ENCODE measurements at regions not wholly inside any gene's neighbourhood (a gene's known extent, or its start where the extent isn't known, plus 50 kb on each side); places are given as distances from the start of the nearest gene placed in this dataset.

GRCh38 chr5:174414315-174414710 lies 310.1 kb upstream of the MSX2 start:
- DNase-seq, result no peak

DNA sequence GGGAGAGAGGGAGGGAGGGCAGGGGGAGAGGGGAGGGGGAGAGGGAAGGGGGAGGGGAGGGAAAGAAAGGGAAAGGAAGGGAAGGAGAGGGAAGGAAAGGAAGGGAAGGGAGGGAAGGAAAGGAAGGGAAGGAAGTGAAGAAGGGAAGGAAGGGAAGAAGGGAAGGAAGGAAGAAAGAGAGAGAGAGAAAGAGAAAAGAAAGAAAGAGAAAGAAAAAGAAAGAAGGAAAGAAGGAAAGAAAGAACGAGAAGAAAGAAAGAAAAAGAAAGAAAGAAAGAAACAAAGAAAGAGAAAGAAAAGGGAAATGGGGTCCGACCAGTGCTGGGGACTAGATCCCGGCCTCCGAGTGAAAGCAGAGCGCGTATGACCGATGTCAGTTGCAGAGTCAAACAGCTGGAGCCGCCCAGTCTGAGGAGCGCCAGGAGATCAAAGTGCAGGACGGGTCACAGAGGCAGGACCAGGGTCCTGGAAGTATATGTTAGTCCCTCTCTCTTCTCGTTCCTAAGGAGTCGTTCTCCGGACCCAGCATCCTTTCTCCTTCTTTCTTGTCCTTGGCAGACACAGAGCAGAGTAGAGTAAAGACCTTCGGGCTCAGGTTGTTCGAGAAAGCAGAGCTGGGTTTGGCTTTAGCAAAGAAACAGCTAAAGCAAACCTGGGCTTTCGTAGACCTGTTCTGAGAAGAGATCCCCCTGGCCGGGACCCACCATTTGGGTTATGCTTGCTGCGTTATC lies 305.4 kb upstream of the MSX2 start:
- no peak for DNase-seq

GRCh38 chr5:174419540-174420132 lies 304.7 kb upstream of the MSX2 start:
- peak; percentile 26 for DNase-seq

DNA sequence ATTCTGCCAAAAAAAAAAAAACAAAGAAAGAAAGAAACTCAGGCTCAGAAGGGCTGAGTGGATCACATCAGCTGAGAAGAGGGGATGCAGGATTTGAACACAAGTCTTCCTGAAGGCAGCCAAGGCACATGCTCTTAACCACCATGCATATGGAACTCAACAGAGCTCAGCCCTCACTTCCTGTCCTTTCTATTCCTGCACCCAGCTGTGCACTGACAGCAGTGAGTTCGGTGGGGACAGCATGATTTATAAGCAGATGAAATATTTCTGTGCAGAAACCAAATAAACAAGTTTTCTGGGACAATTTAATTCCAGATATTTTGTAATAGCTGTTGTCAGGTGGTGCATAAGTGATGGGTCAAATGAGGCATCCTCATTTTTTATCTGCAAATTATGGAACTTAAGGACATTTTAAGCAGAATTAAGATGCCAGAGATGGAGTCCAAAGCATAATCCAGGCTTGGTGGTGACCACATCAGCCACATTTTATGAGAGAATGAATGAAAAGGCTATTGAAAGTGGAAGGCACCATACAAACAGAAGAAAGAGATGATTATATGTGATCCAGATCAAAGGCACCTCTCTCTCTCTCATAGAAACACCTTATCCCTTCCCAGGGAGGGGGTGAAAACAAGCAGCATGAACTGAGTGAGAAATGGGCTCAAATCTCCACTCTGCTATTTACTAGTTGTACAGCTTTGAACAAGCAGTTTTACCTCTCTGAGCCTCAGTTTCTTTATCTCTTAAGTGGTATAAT lies 303.6 kb upstream of the MSX2 start:
- DNase-seq, result no peak

- no peak for DNase-seq
These were observed 303.0 kb upstream of the MSX2 start for GRCh38 chr5:174421408-174421805.

DNA sequence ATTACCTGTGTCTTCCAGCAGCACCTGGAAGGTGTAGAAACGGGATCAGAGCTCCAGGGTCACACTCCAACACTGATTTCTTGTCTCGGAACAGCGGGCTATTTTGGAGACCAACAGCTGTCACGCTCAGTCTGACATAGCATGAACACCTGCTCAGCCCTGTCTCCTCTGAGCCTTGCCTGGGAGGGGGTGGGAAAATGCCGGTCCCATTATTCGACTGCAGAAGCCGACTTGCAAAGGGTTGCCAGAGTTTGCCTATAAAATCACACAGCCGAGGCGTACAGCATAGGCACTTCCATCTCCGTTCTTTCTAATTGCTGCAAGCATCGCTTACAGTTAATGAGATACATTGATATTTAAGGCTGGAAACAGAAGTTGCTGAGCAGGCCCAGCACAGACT lies 300.8 kb upstream of the MSX2 start:
- no peak for DNase-seq

GRCh38 chr5:174424219-174425053 lies 299.9 kb upstream of the MSX2 start:
- DNase-seq, result no peak

DNA sequence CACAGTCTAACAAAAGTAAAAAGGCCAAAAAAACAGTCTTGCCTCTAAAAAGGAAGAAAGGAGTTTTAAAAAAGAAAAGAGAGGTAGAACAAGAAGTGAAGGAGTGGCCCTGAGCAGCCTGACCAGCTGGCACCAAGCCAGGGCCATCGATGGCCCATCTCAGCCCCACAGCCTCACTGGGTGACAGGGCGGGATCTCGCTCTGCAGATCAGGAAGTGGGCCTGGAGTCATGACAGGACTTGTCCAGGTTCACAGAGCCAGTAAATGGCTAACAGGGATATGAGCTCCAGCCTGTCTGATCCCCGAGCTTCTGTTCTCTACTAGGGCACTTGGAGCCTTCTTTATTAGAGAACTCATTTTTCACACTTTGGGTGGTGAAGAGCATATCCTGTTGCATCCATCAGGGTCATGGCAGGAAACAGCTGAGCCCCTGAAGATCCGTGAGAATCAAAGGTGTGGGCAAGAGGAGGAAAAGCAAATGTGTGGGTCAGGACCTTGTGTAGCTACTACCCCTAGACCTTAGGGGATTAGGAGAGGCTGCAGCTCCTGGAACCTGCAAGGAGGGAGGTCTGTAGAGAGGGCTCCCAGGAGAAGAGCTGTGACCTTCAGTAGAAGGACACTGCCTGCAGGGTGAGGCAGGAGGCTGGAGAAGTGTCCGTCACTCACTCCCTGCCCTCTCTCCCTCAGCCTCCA lies 299.0 kb upstream of the MSX2 start:
- DNase-seq, result no peak

DNA sequence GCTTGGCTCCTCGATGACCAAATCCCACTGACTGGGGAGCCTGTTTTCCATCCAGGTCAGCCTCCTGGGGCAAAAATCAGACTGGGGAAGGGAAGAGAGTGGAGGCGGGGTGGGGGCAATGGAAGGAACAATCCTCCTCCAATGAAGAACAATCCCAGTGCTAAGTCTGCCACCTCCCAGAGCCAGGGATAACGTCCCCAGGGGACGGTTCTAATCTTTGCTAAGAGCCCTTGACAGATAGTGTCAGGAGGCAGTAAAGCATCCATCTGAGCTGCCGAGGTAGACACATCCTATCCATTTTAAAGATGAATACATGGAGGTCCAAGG lies 298.5 kb upstream of the MSX2 start:
- no peak for DNase-seq

DNA sequence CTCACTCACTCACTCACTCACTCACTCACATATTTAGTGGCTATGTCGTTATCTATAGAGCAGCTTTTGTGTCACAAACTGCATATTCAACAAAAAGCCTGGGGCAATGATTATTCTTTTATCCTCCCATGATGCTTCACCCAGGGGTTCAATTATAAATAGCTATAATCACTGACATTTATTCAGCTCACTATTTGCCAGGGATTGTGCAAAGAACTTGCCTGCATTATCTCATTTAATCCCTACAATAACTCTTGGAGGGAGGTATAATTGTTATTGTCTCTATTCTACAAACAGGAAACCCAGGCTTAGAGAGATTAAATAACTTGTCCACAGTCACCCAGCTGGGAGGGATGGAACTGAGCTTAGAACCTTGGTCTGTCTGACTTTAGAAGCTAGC lies 298.0 kb upstream of the MSX2 start:
- no peak for DNase-seq

DNA sequence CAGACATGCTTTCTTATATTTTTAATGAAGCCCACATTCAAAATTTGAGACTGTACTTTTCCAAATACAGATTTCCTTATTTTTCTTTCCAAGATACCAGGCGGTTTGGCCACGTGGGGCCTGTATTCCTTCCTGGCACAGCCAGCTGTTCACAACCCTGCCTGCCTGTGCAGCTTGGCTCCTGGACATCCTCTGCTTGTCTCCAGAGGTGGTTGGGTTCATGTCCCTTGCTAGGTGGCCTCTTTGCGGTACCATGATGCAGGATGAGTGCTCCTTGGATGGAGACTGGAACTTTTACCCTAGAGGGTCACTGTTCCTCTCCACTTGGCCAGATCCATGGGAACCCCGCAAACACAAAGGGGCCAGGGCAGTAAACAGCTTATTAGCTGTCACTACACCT lies 297.5 kb upstream of the MSX2 start:
- no peak for DNase-seq

GRCh38 chr5:174427304-174427703 lies 297.1 kb upstream of the MSX2 start:
- DNase-seq, result no peak

GRCh38 chr5:174428895-174429294 lies 295.5 kb upstream of the MSX2 start:
- no peak for DNase-seq

GRCh38 chr5:174430940-174431339 lies 293.4 kb upstream of the MSX2 start:
- no peak for DNase-seq

DNA sequence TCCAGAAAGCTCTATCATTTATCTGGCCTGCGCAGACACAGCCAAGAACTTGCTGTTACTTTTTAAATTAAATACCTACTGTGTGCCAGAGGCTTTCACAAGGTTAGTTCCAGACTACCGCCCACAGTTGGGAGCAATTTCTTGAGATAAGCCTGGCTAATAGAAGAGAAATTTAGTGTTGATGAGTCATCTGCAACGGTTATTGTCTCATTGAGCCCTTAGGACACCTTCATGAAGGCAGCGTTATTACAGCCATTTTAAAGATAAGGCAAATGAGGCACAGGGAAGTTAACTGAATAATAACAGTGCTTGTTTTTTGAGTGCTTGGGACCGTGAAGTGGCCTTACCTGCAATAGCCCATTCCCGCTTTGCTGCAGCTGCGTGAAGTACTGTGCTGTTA lies 292.9 kb upstream of the MSX2 start:
- no peak for DNase-seq

- no peak for DNase-seq
These were observed 291.3 kb upstream of the MSX2 start for GRCh38 chr5:174433098-174433497.

GRCh38 chr5:174436750-174437149 lies 287.6 kb upstream of the MSX2 start:
- DNase-seq, result no peak

GRCh38 chr5:174444479-174445188 lies 279.7 kb upstream of the MSX2 start:
- no peak for DNase-seq

DNA sequence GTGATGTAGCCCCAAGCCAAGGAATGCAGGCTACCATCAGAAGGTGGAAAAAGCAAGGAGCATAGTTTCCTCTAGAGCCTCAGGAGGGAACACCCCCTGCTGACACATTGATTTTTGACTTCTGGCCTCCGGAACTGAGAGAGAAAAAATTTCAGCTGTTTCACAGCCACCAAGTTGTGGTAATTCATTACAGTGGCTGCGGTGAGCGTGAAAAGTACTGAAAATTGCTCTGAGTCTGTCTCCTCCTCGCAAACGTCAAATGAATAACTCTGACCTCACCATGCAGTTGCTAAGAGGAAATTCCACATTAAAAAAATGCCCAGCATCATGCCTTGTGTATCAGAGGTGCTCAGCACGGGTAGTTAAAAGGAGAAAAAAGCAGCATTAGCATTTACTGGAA lies 277.9 kb upstream of the MSX2 start:
- DNase-seq, result no peak

GRCh38 chr5:174446988-174447387 lies 277.4 kb upstream of the MSX2 start:
- no peak for DNase-seq

DNA sequence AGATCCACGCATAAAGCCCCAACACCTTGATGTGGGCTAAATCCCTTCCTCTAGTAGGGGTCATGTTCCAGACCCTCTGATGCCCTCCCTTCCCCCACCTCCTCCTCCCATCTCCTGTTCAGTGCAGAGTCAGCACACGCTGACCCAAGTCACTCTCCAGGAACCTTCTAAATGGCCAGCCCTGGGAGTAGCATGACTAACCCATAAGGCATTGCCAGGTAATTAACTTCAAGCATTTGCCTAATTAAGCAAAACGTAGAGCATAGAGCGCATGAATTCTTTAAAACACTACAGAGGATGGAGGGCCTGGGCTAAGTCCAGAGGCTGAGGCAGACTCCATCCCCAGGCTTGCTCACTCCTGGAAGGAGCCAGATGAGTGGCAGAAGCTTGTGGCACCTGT lies 276.3 kb upstream of the MSX2 start:
- DNase-seq, result no peak

DNA sequence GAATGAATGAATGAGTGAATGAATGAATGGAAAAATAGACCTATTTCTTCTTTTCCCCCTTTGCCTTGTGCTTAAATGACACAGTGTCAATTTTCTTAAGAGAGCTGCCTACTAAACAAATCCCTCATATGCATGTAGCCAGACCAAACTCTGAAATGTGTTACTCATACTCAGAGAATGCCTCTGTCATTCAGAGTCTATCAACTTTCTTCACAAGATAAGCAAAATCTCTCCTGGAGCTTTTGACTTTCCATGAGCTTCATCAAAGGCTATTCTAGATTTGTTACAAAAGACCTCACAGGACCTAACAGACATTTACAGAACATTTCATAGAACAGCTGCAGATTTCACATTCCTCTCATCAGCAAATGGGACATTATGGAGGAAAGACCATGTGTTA lies 275.7 kb upstream of the MSX2 start:
- no peak for DNase-seq
